Muscle of leg (tissue), 3 donors: ENCODE measurements at regions not wholly inside any gene's neighbourhood (a gene's known extent, or its start where the extent isn't known, plus 50 kb on each side); places are given as distances from the start of the nearest gene placed in this dataset.

Source experiments
- DNase-seq: peaks from one replicate; pipeline ENCODE4 v3.0.0; 2013
- H3K27ac ChIP-seq: one replicate; pipeline ENCODE4 v1.5.1; 2013; ENCODE audit warnings: mild to moderate bottlenecking, low read length, control low read depth
- H3K27me3 ChIP-seq: one replicate; pipeline ENCODE4 v1.6.1; 2013; ENCODE audit warnings: low read length; ENCODE audit not compliant: control insufficient read depth, insufficient read depth
- H3K36me3 ChIP-seq: one replicate; pipeline ENCODE4 v1.6.1; 2013; ENCODE audit warnings: low read length; ENCODE audit not compliant: control insufficient read depth, insufficient read depth
- H3K4me1 ChIP-seq: one replicate; pipeline ENCODE4 v1.6.1; 2013; ENCODE audit warnings: low read length; ENCODE audit not compliant: control insufficient read depth, insufficient read depth
- H3K4me3 ChIP-seq: one replicate; pipeline ENCODE4 v1.5.1; 2013; ENCODE audit warnings: low read length, control low read depth
- H3K9me3 ChIP-seq: replicated peaks from 2 replicates; pipeline ENCODE4 v1.6.1; 2013; ENCODE audit warnings: low read depth, low read length; ENCODE audit not compliant: control insufficient read depth
- WGBS: methylation state at CpG from one replicate; pipeline ENCODE4 v1.1.5; 2013; ENCODE audit warnings: missing lambda C conversion rate; ENCODE audit not compliant: insufficient coverage; 5-methylcytosine and 5-hydroxymethylcytosine counted together

- Histone ChIP-seq H3K9me3 (no peaks in the 10 kb centered on the region), H3K36me3 (no peaks in the 10 kb centered on the region), H3K4me3 (no peak overlapping the region), H3K27ac (no peak overlapping the region), H3K4me1 (no peaks in the 10 kb centered on the region), H3K27me3 (no peaks in the 10 kb centered on the region)
- 100% methylated on average over 3 of the region's 11 CpGs for WGBS
- peak; percentile 28 for DNase-seq
Measured at GRCh38 chr12:114936148-114937079, 252.4 kb upstream of the TBX3 start.

- no CpG with 5 or more reads among the region's 2 CpGs for WGBS
- no peak for DNase-seq
- H3K9me3 ChIP-seq, result peaks cover 3% of the 10 kb centered on the region
- no peak overlapping the region for H3K27ac ChIP-seq
- no peaks in the 10 kb centered on the region for H3K4me1 ChIP-seq
- no peak overlapping the region for H3K4me3 ChIP-seq
- H3K36me3 ChIP-seq, result no peaks in the 10 kb centered on the region
- no peaks in the 10 kb centered on the region for H3K27me3 ChIP-seq
Measured at GRCh38 chr12:114935658-114936057, 251.7 kb upstream of the TBX3 start.

- H3K9me3 ChIP-seq, result peaks cover 3% of the 10 kb centered on the region
- H3K4me1 ChIP-seq, result no peaks in the 10 kb centered on the region
- H3K27me3 ChIP-seq, result no peaks in the 10 kb centered on the region
- H3K27ac ChIP-seq, result no peak overlapping the region
- no peak for DNase-seq
- H3K4me3 ChIP-seq, result no peak overlapping the region
- WGBS, result 29% methylated on average over 1 of the region's 6 CpGs
- H3K36me3 ChIP-seq, result no peaks in the 10 kb centered on the region
Measured at GRCh38 chr12:114933428-114934160, 249.6 kb upstream of the TBX3 start.

- Histone ChIP-seq H3K36me3 (no peaks in the 10 kb centered on the region), H3K27me3 (no peaks in the 10 kb centered on the region), H3K4me3 (no peak overlapping the region), H3K9me3 (peaks cover 3% of the 10 kb centered on the region), H3K27ac (no peak overlapping the region), H3K4me1 (no peaks in the 10 kb centered on the region)
- WGBS, result 67% methylated on average over 1 of the region's 3 CpGs
- DNase-seq, result no peak
Measured at GRCh38 chr12:114932806-114933205, 248.8 kb upstream of the TBX3 start.

- Histone ChIP-seq H3K27ac (no peak overlapping the region), H3K4me3 (no peak overlapping the region), H3K27me3 (no peaks in the 10 kb centered on the region), H3K36me3 (no peaks in the 10 kb centered on the region), H3K9me3 (peaks cover 3% of the 10 kb centered on the region), H3K4me1 (no peaks in the 10 kb centered on the region)
- WGBS, result no CpG with 5 or more reads among the region's 2 CpGs
- no peak for DNase-seq
Measured at GRCh38 chr12:114931025-114931424, 247.1 kb upstream of the TBX3 start.

GRCh38 chr12:114926341-114926740 lies 242.4 kb upstream of the TBX3 start:
- H3K27me3 ChIP-seq, result no peaks in the 10 kb centered on the region
- no peak for DNase-seq
- WGBS, result 80% methylated on average over 4 of the region's 6 CpGs

GRCh38 chr12:114924946-114925475 lies 241.0 kb upstream of the TBX3 start:
- Histone ChIP-seq H3K36me3 (no peaks in the 10 kb centered on the region), H3K4me1 (peaks cover 2% of the 10 kb centered on the region), H3K27me3 (no peaks in the 10 kb centered on the region), H3K27ac (no peak overlapping the region), H3K4me3 (no peak overlapping the region), H3K9me3 (no peaks in the 10 kb centered on the region)
- peak; percentile 69 for DNase-seq
- WGBS, result no CpG with 5 or more reads among the region's 4 CpGs

More at GRCh38 chr12:114926341-114926740, 242.4 kb upstream of the TBX3 start:
- H3K4me3 ChIP-seq, result no peak overlapping the region
- H3K4me1 ChIP-seq, result peaks cover 2% of the 10 kb centered on the region
- H3K36me3 ChIP-seq, result no peaks in the 10 kb centered on the region
- H3K9me3 ChIP-seq, result peaks cover 3% of the 10 kb centered on the region
- H3K27ac ChIP-seq, result no peak overlapping the region

GRCh38 chr12:114921781-114922180 lies 237.8 kb upstream of the TBX3 start:
- no CpG with 5 or more reads among the region's 1 CpG for WGBS

GRCh38 chr12:114920771-114921554 lies 237.0 kb upstream of the TBX3 start:
- Histone ChIP-seq H3K27me3 (no peaks in the 10 kb centered on the region), H3K36me3 (no peaks in the 10 kb centered on the region), H3K4me3 (no peak overlapping the region), H3K4me1 (peaks cover 2% of the 10 kb centered on the region), H3K9me3 (peaks cover 3% of the 10 kb centered on the region), H3K27ac (peak overlapping the region; percentile 38)
- WGBS, result 0% methylated on average over 1 of the region's 5 CpGs
- DNase-seq, result peak; percentile 93

More at GRCh38 chr12:114921781-114922180, 237.8 kb upstream of the TBX3 start:
- no peak overlapping the region for H3K4me3 ChIP-seq
- H3K36me3 ChIP-seq, result no peaks in the 10 kb centered on the region
- H3K9me3 ChIP-seq, result peaks cover 3% of the 10 kb centered on the region
- H3K27me3 ChIP-seq, result no peaks in the 10 kb centered on the region
- peak overlapping the region; percentile 32 for H3K27ac ChIP-seq
- peak; percentile 70 for DNase-seq
- peaks cover 2% of the 10 kb centered on the region for H3K4me1 ChIP-seq
